Retinal pigment epithelial cell (primary cell): ENCODE measurements at regions not wholly inside any gene's neighbourhood (a gene's known extent, or its start where the extent isn't known, plus 50 kb on each side); places are given as distances from the start of the nearest gene placed in this dataset.

Experiments
- DNase-seq: peaks from one replicate; pipeline ENCODE4 v3.0.0-alpha.2; 2010; ENCODE audit warnings: low read depth
- H3K4me3 ChIP-seq: 2 replicates; pipeline ENCODE4 v1.5.1; 2011; ENCODE audit warnings: mild to moderate bottlenecking, low read length, control low read depth, moderate library complexity
- CTCF ChIP-seq: conservative IDR thresholded peaks from 2 replicates; pipeline ENCODE4 v1.5.1; 2011; ENCODE audit warnings: low read depth, low read length, control low read depth, inconsistent platforms

GRCh38 chr6:126123226-126123625, 136.9 kb downstream of the TRMT11 start:
- no peak for TF ChIP-seq CTCF
- no peak overlapping the region for H3K4me3 ChIP-seq
- no peak for DNase-seq

GRCh38 chr6:126127659-126128058, 141.3 kb downstream of the TRMT11 start:
- no peak for DNase-seq
- no peak overlapping the region for H3K4me3 ChIP-seq
- peak; percentile 17 for TF ChIP-seq CTCF

GRCh38 chr6:126131246-126131645, 144.9 kb downstream of the TRMT11 start:
- DNase-seq: no peak
- H3K4me3 ChIP-seq: no peak overlapping the region
- TF ChIP-seq CTCF: no peak

- no peak for TF ChIP-seq CTCF
- DNase-seq: no peak
- H3K4me3 ChIP-seq: no peak overlapping the region
Observed at GRCh38 chr6:126133984-126134383, 147.6 kb downstream of the TRMT11 start.

- no peak for TF ChIP-seq CTCF
- H3K4me3 ChIP-seq: no peak overlapping the region
- DNase-seq: no peak
Observed at GRCh38 chr6:126134491-126134890, 148.2 kb downstream of the TRMT11 start.

GRCh38 chr6:126140015-126140414, 153.7 kb downstream of the TRMT11 start:
- no peak for TF ChIP-seq CTCF
- DNase-seq: no peak
- no peak overlapping the region for H3K4me3 ChIP-seq

GRCh38 chr6:126143761-126144251, 157.5 kb downstream of the TRMT11 start:
- TF ChIP-seq CTCF: no peak
- H3K4me3 ChIP-seq: no peak overlapping the region
- no peak for DNase-seq
